K562 (cell line): ENCODE measurements at regions not wholly inside any gene's neighbourhood (a gene's known extent, or its start where the extent isn't known, plus 50 kb on each side); places are given as distances from the start of the nearest gene placed in this dataset.

Experiments used
- ARID1B ChIP-seq: fragments of 450-650 bp; IDR thresholded peaks from 2 replicates; pipeline ENCODE4 v1.6.1; 2016; ENCODE audit warnings: antibody characterized with exemption, mild to moderate bottlenecking, inconsistent platforms
- HIVEP1 ChIP-seq: fragments of 250-450 bp; sonication (Bioruptor Pico); IDR thresholded peaks from 2 replicates; pipeline ENCODE4 v1.4.0; 2020; ENCODE audit warnings: mild to moderate bottlenecking
- HMG20A ChIP-seq: fragments of 450-650 bp; formaldehyde crosslinking; conservative IDR thresholded peaks from 2 replicates; pipeline ENCODE4 v1.4.0; 2020; ENCODE audit warnings: mild to moderate bottlenecking, mixed read lengths
- ILF3 ChIP-seq: fragments of 450-650 bp; IDR thresholded peaks from 2 replicates; pipeline ENCODE4 v1.6.1; 2018; ENCODE audit warnings: antibody characterized with exemption, mild to moderate bottlenecking, moderate library complexity, borderline replicate concordance
- KAT2B ChIP-seq: IDR thresholded peaks from one replicate; pipeline ENCODE4 v1.6.1; 2012; ENCODE audit warnings: low read depth, mild to moderate bottlenecking, control low read depth, inconsistent platforms, low read length, moderate library complexity
- KDM1A ChIP-seq, 2 experiments: fragments of 450-650 bp; IDR thresholded peaks; 2 replicates each; pipeline ENCODE4 v1.6.1; 2016; ENCODE audit warnings: mild to moderate bottlenecking in 2 of 2
- OTX1 ChIP-seq: fragments of 450-650 bp; formaldehyde crosslinking; IDR thresholded peaks from 2 replicates; pipeline ENCODE4 v1.4.0; 2022; ENCODE audit warnings: mild to moderate bottlenecking
- PTRF ChIP-seq: fragments of 450-650 bp; IDR thresholded peaks from 2 replicates; pipeline ENCODE4 v1.6.1; 2016; ENCODE audit warnings: mild to moderate bottlenecking, missing genetic modification characterization, missing compliant biosample characterization
- SMAD2 ChIP-seq: fragments of 150-350 bp; IDR thresholded peaks from 2 replicates; pipeline ENCODE4 v1.6.1; 2014; ENCODE audit warnings: low read depth, mild to moderate bottlenecking, low read length
- SMAD3 ChIP-seq: fragments of 450-650 bp; formaldehyde crosslinking; conservative IDR thresholded peaks from 2 replicates; pipeline ENCODE4 v1.4.0; 2020; ENCODE audit warnings: mild to moderate bottlenecking
- SMARCB1 ChIP-seq: IDR thresholded peaks from 2 replicates; pipeline ENCODE4 v1.6.1; 2011; ENCODE audit warnings: improper control_type of control experiment, low read depth; ENCODE audit not compliant: insufficient read length
- STAT6 ChIP-seq: sonication (generic); formaldehyde crosslinking; IDR thresholded peaks from 2 replicates; pipeline ENCODE4 v1.8.1; 2023; ENCODE audit warnings: mild to moderate bottlenecking, missing genetic modification reagents
- TAF15 ChIP-seq: fragments of 200-400 bp; formaldehyde crosslinking; IDR thresholded peaks from 2 replicates; pipeline ENCODE4 v1.6.1; 2017; ENCODE audit warnings: mild to moderate bottlenecking, low read depth, low read length, moderate library complexity
- USF2 ChIP-seq: sonication (generic); formaldehyde crosslinking; IDR thresholded peaks from 2 replicates; pipeline ENCODE4 v1.5.0; 2020; ENCODE audit warnings: missing genetic modification reagents
- ZFX ChIP-seq: sonication (generic); formaldehyde crosslinking; IDR thresholded peaks from 2 replicates; pipeline ENCODE4 v1.8.0; 2022; ENCODE audit warnings: mild to moderate bottlenecking, missing genetic modification reagents, moderate library complexity
- TF ChIP-seq, protein P1 (sequence below): sonication (generic); formaldehyde crosslinking; IDR thresholded peaks from 2 replicates; pipeline ENCODE4 v1.8.0; 2022; ENCODE audit warnings: missing genetic modification reagents, mild to moderate bottlenecking, borderline replicate concordance
- TF ChIP-seq, protein P2 (sequence below): conservative IDR thresholded peaks from 2 replicates; pipeline ENCODE4 v1.6.1; 2011; ENCODE audit warnings: low read depth, mild to moderate bottlenecking, low read length; ENCODE audit not compliant: control insufficient read depth
- TF ChIP-seq, protein P3 (sequence below): IDR thresholded peaks from 2 replicates; pipeline ENCODE4 v1.6.1; 2016; ENCODE audit warnings: missing genetic modification characterization, missing compliant biosample characterization

GRCh38 chr9:129401623-129402370 is 219.1 kb downstream of the C9orf50 start (continued):
- TF ChIP-seq, protein P1, sequence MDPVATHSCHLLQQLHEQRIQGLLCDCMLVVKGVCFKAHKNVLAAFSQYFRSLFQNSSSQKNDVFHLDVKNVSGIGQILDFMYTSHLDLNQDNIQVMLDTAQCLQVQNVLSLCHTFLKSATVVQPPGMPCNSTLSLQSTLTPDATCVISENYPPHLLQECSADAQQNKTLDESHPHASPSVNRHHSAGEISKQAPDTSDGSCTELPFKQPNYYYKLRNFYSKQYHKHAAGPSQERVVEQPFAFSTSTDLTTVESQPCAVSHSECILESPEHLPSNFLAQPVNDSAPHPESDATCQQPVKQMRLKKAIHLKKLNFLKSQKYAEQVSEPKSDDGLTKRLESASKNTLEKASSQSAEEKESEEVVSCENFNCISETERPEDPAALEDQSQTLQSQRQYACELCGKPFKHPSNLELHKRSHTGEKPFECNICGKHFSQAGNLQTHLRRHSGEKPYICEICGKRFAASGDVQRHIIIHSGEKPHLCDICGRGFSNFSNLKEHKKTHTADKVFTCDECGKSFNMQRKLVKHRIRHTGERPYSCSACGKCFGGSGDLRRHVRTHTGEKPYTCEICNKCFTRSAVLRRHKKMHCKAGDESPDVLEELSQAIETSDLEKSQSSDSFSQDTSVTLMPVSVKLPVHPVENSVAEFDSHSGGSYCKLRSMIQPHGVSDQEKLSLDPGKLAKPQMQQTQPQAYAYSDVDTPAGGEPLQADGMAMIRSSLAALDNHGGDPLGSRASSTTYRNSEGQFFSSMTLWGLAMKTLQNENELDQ (CRISPR knock-in tag): no peak
- TF ChIP-seq STAT6 (CRISPR knock-in tag): no peak
- TF ChIP-seq SMARCB1: no peak
- TF ChIP-seq HIVEP1 (CRISPR knock-in tag): no peak
- 0 out of 2 replicates have a peak, but pooled peaks have one; percentile 9 for TF ChIP-seq ARID1B
- peak in 1 of 2 experiments; percentile 75; a peak in 2 of 4 replicates for TF ChIP-seq KDM1A (IDR thresholded peaks at IDR 0.05)
- no peak for TF ChIP-seq SMAD3
- TF ChIP-seq TAF15: no peak
- TF ChIP-seq SMAD2: no peak
- TF ChIP-seq OTX1 (CRISPR knock-in tag): peak; percentile 34; the same call in 1 of the 2 replicates
- TF ChIP-seq, protein P2, sequence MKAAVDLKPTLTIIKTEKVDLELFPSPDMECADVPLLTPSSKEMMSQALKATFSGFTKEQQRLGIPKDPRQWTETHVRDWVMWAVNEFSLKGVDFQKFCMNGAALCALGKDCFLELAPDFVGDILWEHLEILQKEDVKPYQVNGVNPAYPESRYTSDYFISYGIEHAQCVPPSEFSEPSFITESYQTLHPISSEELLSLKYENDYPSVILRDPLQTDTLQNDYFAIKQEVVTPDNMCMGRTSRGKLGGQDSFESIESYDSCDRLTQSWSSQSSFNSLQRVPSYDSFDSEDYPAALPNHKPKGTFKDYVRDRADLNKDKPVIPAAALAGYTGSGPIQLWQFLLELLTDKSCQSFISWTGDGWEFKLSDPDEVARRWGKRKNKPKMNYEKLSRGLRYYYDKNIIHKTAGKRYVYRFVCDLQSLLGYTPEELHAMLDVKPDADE: no peak
- TF ChIP-seq ILF3: no peak
- TF ChIP-seq KAT2B: no peak
- TF ChIP-seq PTRF: no peak
- no peak for TF ChIP-seq HMG20A
- TF ChIP-seq USF2 (CRISPR knock-in tag): no peak
- TF ChIP-seq, protein P3, sequence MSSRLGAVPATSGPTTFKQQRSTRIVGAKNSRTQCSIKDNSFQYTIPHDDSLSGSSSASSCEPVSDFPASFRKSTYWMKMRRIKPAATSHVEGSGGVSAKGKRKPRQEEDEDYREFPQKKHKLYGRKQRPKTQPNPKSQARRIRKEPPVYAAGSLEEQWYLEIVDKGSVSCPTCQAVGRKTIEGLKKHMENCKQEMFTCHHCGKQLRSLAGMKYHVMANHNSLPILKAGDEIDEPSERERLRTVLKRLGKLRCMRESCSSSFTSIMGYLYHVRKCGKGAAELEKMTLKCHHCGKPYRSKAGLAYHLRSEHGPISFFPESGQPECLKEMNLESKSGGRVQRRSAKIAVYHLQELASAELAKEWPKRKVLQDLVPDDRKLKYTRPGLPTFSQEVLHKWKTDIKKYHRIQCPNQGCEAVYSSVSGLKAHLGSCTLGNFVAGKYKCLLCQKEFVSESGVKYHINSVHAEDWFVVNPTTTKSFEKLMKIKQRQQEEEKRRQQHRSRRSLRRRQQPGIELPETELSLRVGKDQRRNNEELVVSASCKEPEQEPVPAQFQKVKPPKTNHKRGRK (tag): no peak
- no peak for TF ChIP-seq ZFX
